Kidney epithelial cell (primary cell): ENCODE measurements at regions not wholly inside any gene's neighbourhood (a gene's known extent, or its start where the extent isn't known, plus 50 kb on each side); places are given as distances from the start of the nearest gene placed in this dataset.

Experiments
- DNase-seq: peaks from one replicate; pipeline ENCODE4 v3.0.0-alpha.2; 2010; ENCODE audit warnings: low read depth
- H3K27me3 ChIP-seq: 2 replicates; pipeline ENCODE4 v1.6.0; 2011; ENCODE audit warnings: low read length; ENCODE audit not compliant: control insufficient read depth, insufficient read depth
- H3K36me3 ChIP-seq: 2 replicates; pipeline ENCODE4 v1.5.1; 2011; ENCODE audit warnings: low read length; ENCODE audit not compliant: control insufficient read depth, insufficient read depth
- H3K4me3 ChIP-seq: 2 replicates; pipeline ENCODE4 v1.5.1; 2011; ENCODE audit warnings: low read depth, mild to moderate bottlenecking, control low read depth, low read length
- CTCF ChIP-seq: IDR thresholded peaks from 2 replicates; pipeline ENCODE4 v1.5.1; 2011; ENCODE audit warnings: mild to moderate bottlenecking, moderate library complexity, low read length, control low read depth, inconsistent platforms; ENCODE audit not compliant: insufficient read depth, poor library complexity, severe bottlenecking

- no peak for TF ChIP-seq CTCF
- no peak for DNase-seq
- no peaks in the 10 kb centered on the region for H3K36me3 ChIP-seq
- H3K4me3 ChIP-seq: no peak overlapping the region
- H3K27me3 ChIP-seq: no peaks in the 10 kb centered on the region
These were observed 615.6 kb upstream of the ADAMTS9 start for GRCh38 chr3:65303431-65303830.

GRCh38 chr3:65291448-65292125, 603.8 kb upstream of the ADAMTS9 start:
- DNase-seq: no peak
- Histone ChIP-seq H3K36me3 (no peaks in the 10 kb centered on the region), H3K27me3 (no peaks in the 10 kb centered on the region), H3K4me3 (no peak overlapping the region)
- no peak for TF ChIP-seq CTCF

- Histone ChIP-seq H3K27me3 (no peaks in the 10 kb centered on the region), H3K36me3 (no peaks in the 10 kb centered on the region), H3K4me3 (no peak overlapping the region)
- TF ChIP-seq CTCF: no peak
- no peak for DNase-seq
These were observed 601.0 kb upstream of the ADAMTS9 start for GRCh38 chr3:65288776-65289175.

GRCh38 chr3:65285956-65286355, 598.2 kb upstream of the ADAMTS9 start:
- no peak for TF ChIP-seq CTCF
- H3K36me3 ChIP-seq: no peaks in the 10 kb centered on the region
- no peak for DNase-seq
- H3K4me3 ChIP-seq: no peak overlapping the region
- H3K27me3 ChIP-seq: no peaks in the 10 kb centered on the region

GRCh38 chr3:65284961-65285360, 597.2 kb upstream of the ADAMTS9 start:
- DNase-seq: no peak
- no peaks in the 10 kb centered on the region for H3K36me3 ChIP-seq
- TF ChIP-seq CTCF: no peak
- H3K27me3 ChIP-seq: no peaks in the 10 kb centered on the region
- H3K4me3 ChIP-seq: no peak overlapping the region

GRCh38 chr3:65284546-65284945, 596.7 kb upstream of the ADAMTS9 start:
- no peaks in the 10 kb centered on the region for H3K27me3 ChIP-seq
- DNase-seq: no peak
- H3K36me3 ChIP-seq: no peaks in the 10 kb centered on the region
- no peak for TF ChIP-seq CTCF
- H3K4me3 ChIP-seq: no peak overlapping the region
